Osteocyte (in vitro differentiated cells): ENCODE measurements at regions not wholly inside any gene's neighbourhood (a gene's known extent, or its start where the extent isn't known, plus 50 kb on each side); places are given as distances from the start of the nearest gene placed in this dataset.

Experiments
- DNase-seq: peaks from one replicate; pipeline ENCODE4 v3.0.0; 2021; ENCODE audit warnings: mixed read lengths; ENCODE audit not compliant: unreplicated experiment; ENCODE audit errors: extremely low spot score
- H3K27ac Mint-ChIP-seq: one replicate; pipeline ENCODE4 v1.8.0; 2021; ENCODE audit warnings: mild to moderate bottlenecking, mixed read lengths; ENCODE audit not compliant: unreplicated experiment
- H3K27me3 Mint-ChIP-seq: one replicate; pipeline ENCODE4 v1.8.0; 2021; ENCODE audit warnings: mixed read lengths; ENCODE audit not compliant: unreplicated experiment
- H3K36me3 Mint-ChIP-seq: one replicate; pipeline ENCODE4 v1.8.0; 2021; ENCODE audit warnings: mixed read lengths; ENCODE audit not compliant: unreplicated experiment
- H3K4me1 Mint-ChIP-seq: one replicate; pipeline ENCODE4 v1.8.0; 2021; ENCODE audit warnings: mixed read lengths; ENCODE audit not compliant: unreplicated experiment
- H3K4me3 Mint-ChIP-seq: one replicate; pipeline ENCODE4 v1.8.0; 2021; ENCODE audit warnings: mild to moderate bottlenecking, moderate library complexity, mixed read lengths; ENCODE audit not compliant: unreplicated experiment
- H3K9me3 Mint-ChIP-seq: one replicate; pipeline ENCODE4 v1.8.0; 2021; ENCODE audit warnings: mixed read lengths; ENCODE audit not compliant: unreplicated experiment
- CTCF ChIP-seq: fragments of 200-600 bp; sonication (generic); IDR thresholded peaks from 2 replicates; pipeline ENCODE4 v1.5.0; 2021; ENCODE audit warnings: antibody characterized with exemption, mild to moderate bottlenecking, moderate library complexity

- Mint-ChIP-seq H3K4me1 (no peaks in the 10 kb centered on the region), H3K9me3 (no peaks in the 10 kb centered on the region), H3K36me3 (no peaks in the 10 kb centered on the region), H3K4me3 (no peak overlapping the region), H3K27me3 (no peaks in the 10 kb centered on the region), H3K27ac (no peak overlapping the region)
- no peak for TF ChIP-seq CTCF
- DNase-seq, result no peak
These were observed 93.0 kb upstream of the ARHGAP24 start for GRCh38 chr4:85381968-85382367.

DNA sequence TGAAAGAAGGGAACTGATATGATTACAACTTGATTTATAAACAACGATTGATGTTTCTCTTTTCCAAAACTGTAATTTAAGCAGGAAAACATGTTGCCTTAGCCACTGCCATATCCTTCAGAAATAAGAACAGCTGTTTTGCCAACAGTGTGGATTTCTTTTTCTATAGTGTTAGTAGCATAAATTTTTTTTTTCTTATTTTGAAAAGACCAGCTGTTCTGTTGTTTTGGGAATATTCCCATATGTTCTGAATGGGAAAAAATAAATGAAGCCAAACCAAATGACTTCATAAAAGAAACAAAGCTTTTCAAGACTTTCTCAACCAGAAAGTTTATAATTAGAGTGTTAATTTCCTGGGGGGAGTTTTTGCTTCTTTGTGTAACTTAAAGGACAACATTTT lies 83.9 kb upstream of the ARHGAP24 start:
- DNase-seq, result no peak
- TF ChIP-seq CTCF, result no peak
- Mint-ChIP-seq H3K27ac (no peak overlapping the region), H3K36me3 (no peaks in the 10 kb centered on the region), H3K27me3 (no peaks in the 10 kb centered on the region), H3K4me1 (no peaks in the 10 kb centered on the region), H3K9me3 (no peaks in the 10 kb centered on the region), H3K4me3 (no peak overlapping the region)

DNA sequence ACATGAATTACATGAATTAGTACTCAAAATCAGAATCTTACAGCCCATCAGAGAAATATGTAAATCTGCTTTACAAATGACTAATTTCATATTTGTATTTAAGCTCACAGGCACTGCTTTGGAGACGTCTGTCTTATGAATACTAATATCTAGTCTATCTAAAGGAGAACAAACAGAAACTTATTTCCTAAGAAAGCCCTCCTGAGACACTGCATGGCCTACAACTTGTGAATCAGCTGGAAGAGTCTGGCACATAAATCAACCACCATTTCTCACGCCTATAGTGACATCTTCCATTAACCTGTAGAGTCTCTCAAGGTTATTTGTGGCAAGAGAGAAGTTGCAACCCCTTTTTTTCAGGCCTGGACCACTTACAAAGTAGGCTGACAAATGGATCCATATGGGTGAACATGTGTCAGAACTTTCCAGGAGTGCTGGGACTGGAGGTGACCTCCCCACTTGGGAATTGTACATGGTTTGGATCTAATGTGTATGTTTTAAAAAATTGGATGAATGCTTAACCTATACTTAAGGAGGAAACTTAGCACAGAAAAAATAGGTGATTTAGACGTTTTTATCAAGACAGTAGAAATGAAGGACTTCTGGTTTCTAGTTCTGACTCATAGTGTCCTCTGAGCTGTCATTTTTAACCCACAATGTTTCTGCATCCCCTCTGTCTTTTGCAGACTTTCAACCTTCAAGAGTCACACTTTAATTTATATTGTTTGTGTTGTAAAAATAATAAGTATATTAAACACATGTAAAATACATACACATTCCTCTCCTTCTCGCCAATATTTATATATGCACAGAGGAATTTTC lies 83.2 kb upstream of the ARHGAP24 start:
- TF ChIP-seq CTCF, result no peak
- no peaks in the 10 kb centered on the region for H3K4me1 Mint-ChIP-seq
- H3K4me3 Mint-ChIP-seq, result no peak overlapping the region
- H3K36me3 Mint-ChIP-seq, result no peaks in the 10 kb centered on the region
- no peak for DNase-seq
- H3K9me3 Mint-ChIP-seq, result no peaks in the 10 kb centered on the region
- no peak overlapping the region for H3K27ac Mint-ChIP-seq
- no peaks in the 10 kb centered on the region for H3K27me3 Mint-ChIP-seq

DNA sequence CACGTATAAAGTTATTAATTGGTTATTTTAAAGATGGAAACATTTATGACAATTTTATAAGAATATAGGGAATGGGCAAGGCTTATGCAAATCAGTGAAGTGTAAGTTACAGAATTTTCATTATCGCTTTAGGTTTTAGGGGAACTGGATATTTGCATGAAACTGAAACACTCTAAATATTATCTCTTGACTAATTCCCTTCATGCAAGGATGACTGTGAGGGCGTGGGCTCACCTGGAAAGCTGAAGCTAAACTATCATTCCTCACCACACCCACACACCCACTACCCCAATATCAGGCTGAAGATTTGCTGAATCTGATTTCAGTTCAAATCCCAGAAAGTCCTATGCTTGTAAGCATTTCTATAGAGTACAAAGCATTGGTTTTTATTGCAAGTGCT lies 81.7 kb upstream of the ARHGAP24 start:
- H3K9me3 Mint-ChIP-seq, result no peaks in the 10 kb centered on the region
- no peaks in the 10 kb centered on the region for H3K27me3 Mint-ChIP-seq
- TF ChIP-seq CTCF, result no peak
- DNase-seq, result no peak
- peaks cover 2% of the 10 kb centered on the region for H3K4me1 Mint-ChIP-seq
- H3K27ac Mint-ChIP-seq, result no peak overlapping the region
- no peaks in the 10 kb centered on the region for H3K36me3 Mint-ChIP-seq
- no peak overlapping the region for H3K4me3 Mint-ChIP-seq

DNA sequence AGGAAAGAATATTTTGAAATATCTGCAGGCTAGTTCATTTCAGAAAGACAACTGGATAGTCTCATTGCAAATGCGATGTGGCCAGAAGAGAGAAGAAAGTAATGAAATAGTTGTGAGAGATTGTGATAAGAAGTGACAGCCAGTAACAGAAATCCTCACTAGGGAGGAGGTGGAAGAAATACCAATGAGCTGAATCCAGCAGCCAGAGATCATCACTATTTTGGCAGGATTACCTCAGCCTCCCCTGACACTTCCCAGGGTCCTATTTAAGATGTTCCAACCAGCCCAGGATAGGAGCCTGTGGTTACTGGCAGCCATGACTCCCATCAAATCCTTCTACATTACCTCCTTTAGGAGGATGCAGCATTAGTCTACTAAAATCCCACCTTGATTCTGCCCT lies 76.7 kb upstream of the ARHGAP24 start:
- H3K27ac Mint-ChIP-seq, result no peak overlapping the region
- peaks cover 2% of the 10 kb centered on the region for H3K4me1 Mint-ChIP-seq
- no peaks in the 10 kb centered on the region for H3K9me3 Mint-ChIP-seq
- DNase-seq, result no peak
- no peaks in the 10 kb centered on the region for H3K36me3 Mint-ChIP-seq
- no peaks in the 10 kb centered on the region for H3K27me3 Mint-ChIP-seq
- H3K4me3 Mint-ChIP-seq, result no peak overlapping the region
- TF ChIP-seq CTCF, result no peak
